SHP77 treated with DMSO at 0.1 percent for 48 hours (cell line): ENCODE measurements at regions not wholly inside any gene's neighbourhood (a gene's known extent, or its start where the extent isn't known, plus 50 kb on each side); places are given as distances from the start of the nearest gene placed in this dataset.
"Not testable (repeated sequence)": the region's sequence is repeated elsewhere in the genome, so short reads cannot be mapped to it uniquely, and the experiment has no call there.

Experiments
- DNase-seq: peaks from one replicate; lab custom pipeline; 2025; lab: John Stamatoyannopoulos, UW

GRCh38 chr2:175755656-175756386 is 246.2 kb downstream of the LNPK start:
- no peak for DNase-seq

GRCh38 chr2:175755169-175755568 is 246.9 kb downstream of the LNPK start:
- no peak for DNase-seq

DNA sequence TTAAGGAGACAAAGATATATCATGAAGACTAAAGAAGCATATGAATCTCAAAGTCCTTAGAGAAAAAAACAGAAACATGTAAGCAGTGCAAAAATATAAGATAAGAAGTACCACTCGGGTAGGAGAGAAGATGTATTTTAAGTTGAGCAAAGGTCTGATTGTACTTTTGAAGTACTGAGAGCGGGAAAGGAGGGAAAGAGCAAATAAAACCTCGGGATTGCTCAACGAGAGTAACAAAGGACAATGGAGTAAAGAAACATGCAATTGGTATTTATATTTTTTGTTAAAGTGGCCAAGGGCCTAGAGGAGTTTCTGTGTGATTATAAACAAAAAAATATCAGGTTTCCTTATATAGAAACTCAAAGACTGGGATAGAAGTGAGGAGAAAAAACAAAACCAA is 251.9 kb downstream of the LNPK start:
- no peak for DNase-seq

GRCh38 chr2:175745911-175746310 is 256.2 kb downstream of the LNPK start:
- no peak for DNase-seq

DNA sequence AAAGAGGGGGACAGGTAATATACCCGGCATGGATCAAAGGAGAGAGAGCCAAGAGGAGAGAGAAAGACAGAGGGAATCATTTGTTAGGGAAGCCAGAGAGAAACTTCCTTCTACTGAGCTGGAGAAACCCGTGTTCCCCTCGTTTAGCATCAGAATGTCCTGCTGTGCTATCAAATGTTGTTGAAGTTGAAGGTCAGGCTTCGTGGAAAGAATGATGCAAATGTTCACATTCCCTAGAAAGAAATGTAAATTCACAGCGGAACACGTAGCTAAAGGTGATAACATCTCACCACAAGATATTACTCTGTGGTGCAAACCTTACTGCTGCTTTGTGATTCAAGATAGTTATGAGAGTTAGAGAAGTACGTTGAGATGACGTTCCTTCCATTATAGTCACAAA is 258.1 kb downstream of the LNPK start:
- no peak for DNase-seq

- no peak for DNase-seq
Observed at GRCh38 chr2:175743011-175743410, 259.1 kb downstream of the LNPK start.

DNA sequence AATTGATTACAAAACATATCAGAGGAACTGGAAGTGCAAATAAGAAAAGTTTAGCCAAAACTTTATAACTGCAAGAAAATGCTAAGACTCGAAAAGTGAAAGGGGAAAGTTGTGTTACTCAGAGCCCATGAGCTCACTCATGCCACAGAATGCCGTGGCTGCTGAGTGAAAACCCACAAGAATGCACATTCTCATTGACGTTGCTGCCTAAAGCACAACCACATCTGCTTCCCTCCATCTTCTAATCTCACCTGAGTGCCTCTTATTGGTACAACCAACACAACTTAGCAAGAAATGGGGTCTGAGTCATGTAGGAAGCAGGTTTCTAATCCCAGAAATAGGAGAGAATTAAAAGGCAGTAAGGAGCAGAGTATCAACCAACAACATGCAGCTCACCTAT is 259.7 kb downstream of the LNPK start:
- no peak for DNase-seq

DNA sequence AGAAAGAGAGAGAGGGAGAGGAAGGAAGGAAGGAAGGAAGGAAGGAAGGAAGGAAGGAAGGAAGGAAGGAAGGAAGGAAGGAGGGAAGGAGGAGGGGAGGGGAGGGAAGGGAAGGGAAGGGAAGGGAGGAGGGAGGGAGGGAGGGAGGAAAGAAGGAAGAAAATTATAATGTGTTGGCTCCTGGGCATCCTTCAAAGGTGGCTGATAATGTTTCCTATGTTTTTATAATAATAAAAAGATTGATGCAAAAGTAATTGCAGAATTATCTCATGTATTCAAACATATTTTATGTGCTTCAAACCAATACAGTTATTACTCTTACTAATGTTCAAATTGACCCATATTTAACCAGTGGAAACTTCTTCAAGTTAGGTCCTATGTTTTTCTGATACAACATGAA is 260.9 kb downstream of the LNPK start:
- no peak for DNase-seq

GRCh38 chr2:175737722-175738361 is 264.2 kb downstream of the LNPK start:
- no peak for DNase-seq

- DNase-seq: no peak
Observed at GRCh38 chr2:175734686-175735085, 267.4 kb downstream of the LNPK start.

DNA sequence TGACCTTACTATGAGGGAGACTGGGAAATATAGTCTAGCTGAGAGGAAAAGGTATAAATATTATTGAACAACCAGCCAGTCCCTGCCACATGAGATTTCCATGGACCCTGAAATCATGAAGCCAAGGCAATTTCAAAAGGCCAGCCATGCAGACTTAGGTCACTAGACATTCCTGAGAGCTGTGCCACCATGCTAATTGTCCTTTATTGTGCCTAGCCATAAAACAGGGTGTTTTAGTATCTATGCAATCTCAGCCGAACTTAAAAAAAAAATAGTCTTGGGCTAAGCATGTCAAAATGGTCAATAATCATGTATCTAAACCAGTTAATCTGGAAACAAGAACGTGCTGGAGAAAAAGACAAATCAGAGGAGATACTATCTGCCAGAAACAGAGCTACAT is 269.5 kb downstream of the LNPK start:
- no peak for DNase-seq

DNA sequence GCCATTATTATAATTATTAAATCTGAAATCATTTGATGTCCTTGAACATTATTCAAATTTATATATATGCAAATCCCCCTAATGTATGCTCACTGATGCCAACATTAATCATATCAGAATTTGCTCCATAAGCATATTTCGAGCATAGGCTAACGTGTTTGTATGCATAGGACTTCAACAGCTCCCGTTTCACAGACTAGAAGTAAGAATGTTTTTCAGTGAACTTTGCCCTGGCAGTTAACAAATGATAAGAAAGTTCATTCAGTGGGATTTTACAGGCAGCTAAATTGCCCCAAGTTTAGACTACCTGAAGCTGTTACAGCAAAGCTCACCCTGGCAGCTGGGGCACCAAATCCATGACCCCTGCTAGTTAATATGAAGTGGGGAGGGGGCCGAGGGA is 272.0 kb downstream of the LNPK start:
- no peak for DNase-seq

GRCh38 chr2:175729049-175729706 is 272.9 kb downstream of the LNPK start:
- DNase-seq: no peak

- no peak for DNase-seq
Observed at GRCh38 chr2:175728032-175728431, 274.0 kb downstream of the LNPK start.

- no peak for DNase-seq
Observed at GRCh38 chr2:175726223-175726622, 275.8 kb downstream of the LNPK start.

- no peak for DNase-seq
Observed at GRCh38 chr2:175709248-175709647, 292.8 kb downstream of the LNPK start.

DNA sequence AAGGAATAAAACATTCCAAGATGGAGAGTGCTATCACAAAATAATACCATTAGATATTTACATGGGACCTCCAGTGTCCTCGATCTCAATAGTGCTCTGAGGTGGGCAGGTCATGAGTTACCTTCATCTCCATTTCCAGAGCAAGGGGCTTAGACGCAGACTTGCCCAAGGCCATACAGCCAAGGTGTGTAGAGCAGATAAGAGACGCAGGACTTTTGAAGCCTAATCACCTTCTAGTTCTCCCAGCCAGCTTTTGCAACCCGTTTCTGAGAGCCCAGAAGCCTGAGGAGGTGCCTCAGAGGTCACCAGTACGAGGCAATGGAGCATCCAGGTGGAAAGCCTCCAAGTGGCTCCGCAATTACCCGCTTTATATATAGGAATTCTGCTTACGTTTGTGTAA is 294.7 kb downstream of the LNPK start:
- DNase-seq: no peak

GRCh38 chr2:175704568-175704967 is 297.5 kb downstream of the LNPK start:
- not testable (repeated sequence) for DNase-seq

GRCh38 chr2:175698061-175698460 is 304.0 kb downstream of the LNPK start:
- DNase-seq: no peak

GRCh38 chr2:175690113-175690837 is 311.8 kb downstream of the LNPK start:
- no peak for DNase-seq

GRCh38 chr2:175688243-175688642 is 313.8 kb downstream of the LNPK start:
- no peak for DNase-seq

DNA sequence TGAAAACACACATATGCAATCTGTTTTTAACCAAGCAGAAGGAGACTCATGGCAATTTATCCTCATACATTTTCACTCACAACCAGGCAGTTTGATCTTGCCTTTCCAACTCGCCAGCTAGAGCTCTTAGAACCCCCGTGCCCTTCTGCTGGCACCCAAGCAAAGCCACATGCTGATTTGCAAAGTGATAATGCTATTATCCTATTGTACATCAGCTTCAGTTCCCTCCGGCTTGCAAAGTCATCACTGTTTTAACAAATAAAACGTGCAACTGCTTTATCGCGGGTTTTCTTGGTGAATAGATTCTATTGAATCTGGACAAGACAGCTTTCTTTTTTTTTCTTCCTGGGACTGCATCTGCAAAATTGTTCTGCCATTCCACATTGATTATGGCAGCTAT is 314.6 kb downstream of the LNPK start:
- no peak for DNase-seq

DNA sequence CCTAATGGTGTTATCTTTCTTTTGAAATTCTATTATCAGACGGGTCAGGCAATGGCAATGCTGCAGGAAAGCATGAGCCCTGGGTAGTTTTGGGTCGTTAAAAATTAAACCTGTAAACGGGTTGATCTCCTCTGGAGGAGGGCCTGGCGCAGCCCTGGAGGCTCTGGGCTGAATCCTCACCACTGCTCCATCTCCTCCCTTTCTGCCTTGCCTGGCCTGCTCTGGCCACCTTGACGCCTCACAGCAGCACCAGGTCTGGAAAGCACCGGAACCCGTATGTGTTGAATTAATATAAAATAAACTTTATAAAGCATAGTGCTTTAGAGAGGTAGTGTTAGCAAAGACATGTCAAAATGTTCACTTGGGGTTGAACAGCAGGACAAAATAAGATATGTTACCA is 316.1 kb downstream of the LNPK start:
- DNase-seq: no peak
